Stimulated activated CD8-positive, alpha-beta memory T cell treated with anti-CD3 and anti-CD28 coated beads, Interleukin-15, amount 100 ng/mL, for 24 hours (primary cell): ENCODE measurements at regions not wholly inside any gene's neighbourhood (a gene's known extent, or its start where the extent isn't known, plus 50 kb on each side); places are given as distances from the start of the nearest gene placed in this dataset.
"Not testable (repeated sequence)": the region's sequence is repeated elsewhere in the genome, so short reads cannot be mapped to it uniquely, and the experiment has no call there.

Experiments
- DNase-seq: peaks from one replicate; pipeline ENCODE4 v3.0.0-alpha.2; 2020; ENCODE audit warnings: low read depth

GRCh38 chr4:53714236-53715140 lies 123.2 kb upstream of the LNX1 start:
- DNase-seq: no peak

- no peak for DNase-seq
Observed at GRCh38 chr4:53713767-53714166, 122.5 kb upstream of the LNX1 start.

- no peak for DNase-seq
Observed at GRCh38 chr4:53713296-53713695, 122.0 kb upstream of the LNX1 start.

DNA sequence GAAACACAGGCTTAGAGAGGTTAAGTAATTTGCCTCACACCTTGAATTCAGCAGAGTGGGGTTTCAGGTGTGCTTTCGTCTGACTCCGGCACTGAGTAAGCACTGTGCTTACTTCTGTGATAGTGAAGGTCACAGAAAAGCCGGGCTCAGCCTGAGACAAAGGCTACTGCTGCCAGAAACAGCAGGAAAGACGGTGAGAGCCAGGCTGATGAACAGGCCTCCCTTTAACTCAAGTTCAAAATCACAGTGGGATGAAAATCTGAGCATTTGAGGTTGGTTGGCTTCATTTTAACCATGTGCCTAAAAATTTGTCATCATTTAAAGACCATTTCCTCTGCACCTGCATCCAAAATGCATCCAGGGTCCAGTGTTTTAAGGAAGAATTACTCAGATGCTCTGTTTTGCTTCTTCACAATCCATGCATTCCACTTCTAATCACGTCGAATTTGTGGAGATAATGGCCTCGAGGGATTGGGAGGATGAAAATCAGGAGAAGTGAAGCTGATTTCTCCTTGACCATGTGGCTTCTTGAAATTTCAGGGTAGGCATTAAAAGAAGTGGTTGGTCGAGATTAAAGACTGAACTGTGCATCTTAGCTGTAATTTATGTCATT lies 121.2 kb upstream of the LNX1 start:
- no peak for DNase-seq

DNA sequence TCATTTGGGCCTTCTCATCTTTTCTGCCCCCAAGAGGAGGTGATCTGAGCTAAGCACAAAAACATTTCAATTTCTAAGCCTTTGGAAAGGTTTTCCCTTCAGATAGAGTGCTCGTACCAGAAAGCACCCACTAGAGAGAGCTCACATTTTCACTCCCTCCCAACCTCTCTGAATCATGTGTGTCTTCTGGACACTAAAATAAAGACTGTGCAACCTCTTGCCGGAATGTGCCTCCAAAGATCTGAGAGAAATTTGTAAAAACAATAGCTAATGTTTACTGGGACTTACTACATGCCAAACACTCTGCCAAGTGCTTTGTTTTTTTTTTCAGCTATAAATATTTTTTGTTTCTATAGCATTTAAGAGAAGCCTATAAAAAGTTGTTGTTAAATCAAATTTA lies 120.6 kb upstream of the LNX1 start:
- DNase-seq: no peak

GRCh38 chr4:53709693-53710092 lies 118.4 kb upstream of the LNX1 start:
- DNase-seq: no peak

DNA sequence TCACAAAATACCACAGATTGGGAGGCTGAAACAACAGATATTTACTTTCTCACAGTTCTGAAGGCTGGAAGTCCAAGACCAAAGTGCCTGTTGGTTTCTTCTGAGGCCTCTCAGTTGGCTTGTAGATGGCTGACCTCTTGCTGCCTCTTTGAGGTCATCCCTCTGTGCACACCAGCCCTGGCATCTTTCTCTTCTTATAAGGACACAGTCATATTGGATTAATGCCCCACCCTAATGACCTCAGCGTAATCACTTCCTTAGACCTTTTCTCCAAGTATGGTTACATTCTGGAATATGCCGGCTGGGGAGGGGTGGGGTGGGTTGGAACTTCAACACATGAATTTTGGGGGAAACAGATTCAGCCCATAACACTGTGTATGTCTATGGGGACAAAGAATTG lies 116.2 kb upstream of the LNX1 start:
- no peak for DNase-seq

DNA sequence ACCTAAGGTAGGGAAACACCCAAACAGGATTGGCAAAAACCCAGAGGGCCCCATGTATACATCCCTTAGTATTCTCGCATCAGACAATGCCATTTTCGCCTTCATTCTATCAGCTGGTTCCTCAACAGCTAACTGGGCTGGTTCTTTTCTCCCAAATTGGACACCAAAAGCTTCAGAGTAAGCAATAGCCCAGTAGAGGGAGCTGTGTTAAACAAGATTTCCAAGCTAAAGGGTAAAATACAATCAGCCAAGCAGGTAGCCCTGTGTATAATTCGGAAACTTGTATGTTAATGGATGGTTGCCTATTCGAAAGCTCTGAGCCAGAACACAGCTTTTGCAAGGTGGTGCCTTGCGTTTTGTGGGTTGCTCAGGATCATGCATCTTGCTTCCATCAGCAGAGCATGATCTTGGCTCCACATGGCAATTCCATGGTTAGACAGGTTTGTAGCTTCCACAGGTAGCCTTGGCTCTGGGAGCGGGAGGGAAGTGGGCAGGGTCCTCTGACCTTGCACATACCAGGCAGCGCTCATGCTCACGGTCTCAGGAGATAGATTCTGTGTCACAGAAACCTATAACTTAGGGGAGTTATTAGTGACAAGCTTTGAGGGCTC lies 115.2 kb upstream of the LNX1 start:
- DNase-seq: no peak

- DNase-seq: no peak
Observed at GRCh38 chr4:53705972-53706371, 114.7 kb upstream of the LNX1 start.

- no peak for DNase-seq
Observed at GRCh38 chr4:53705151-53705764, 114.0 kb upstream of the LNX1 start.

DNA sequence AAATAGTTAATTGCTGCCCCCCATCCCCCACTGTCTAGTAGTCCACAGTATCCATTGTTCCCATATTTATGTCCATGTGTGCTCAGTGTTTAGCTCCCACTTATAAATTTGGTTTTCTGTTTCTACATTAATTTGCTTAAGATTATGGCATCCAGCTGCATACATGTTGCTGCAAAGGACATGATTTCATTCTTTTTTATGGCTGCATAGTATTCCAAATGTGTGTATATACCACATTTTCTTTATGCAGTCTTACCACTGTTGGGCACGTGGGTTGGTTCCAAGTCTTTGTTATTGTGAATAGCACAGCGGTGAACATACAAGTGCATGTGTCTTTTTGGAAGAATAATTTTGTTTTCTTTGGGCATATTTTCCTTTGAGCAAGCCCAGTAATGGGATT lies 113.0 kb upstream of the LNX1 start:
- DNase-seq: no peak

- no peak for DNase-seq
Observed at GRCh38 chr4:53703267-53703655, 112.0 kb upstream of the LNX1 start.

DNA sequence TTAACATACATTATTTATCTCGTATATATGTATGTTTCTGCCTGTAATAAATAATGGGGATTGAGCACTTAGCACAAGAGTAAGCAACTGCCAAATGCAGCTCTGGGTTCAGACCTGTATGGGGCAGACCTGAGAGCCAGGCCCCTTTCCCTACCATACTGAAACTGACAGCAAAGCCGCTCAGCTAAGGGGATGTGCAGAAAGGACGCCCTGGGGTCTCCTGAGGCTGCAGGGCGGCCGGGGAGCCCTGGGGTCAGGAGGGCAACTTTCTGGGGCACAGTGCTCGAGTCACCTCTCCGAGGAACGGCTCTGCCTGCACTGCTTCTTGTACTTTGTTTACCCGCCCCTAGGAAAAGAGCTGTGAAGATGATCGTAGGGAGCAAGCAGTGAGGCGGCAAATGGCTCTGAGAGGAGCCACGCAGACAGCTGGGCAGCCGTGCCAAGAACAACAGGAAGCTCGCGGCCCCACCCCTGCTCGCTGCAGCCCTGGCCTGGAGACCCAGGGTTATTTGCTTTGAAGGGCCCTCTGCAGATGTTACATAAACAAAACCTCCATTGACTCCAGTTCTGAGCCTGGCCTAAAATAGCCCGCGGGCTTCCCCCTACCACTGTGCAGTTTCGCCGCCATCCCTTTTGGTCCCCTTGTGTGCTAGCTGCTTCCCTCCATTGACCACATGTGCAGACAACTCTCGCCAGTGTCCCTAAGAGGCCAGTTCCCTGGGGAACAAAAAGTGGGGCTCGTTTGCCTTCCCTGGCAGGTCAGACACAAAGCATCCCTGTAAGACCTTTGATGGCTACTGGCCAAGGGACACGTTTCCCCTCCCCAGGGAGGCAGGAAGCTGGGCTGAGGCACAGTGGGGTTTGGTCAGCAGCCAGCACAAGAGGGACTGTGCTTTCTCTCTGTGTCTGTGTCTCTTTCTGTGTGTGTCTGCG lies 111.3 kb upstream of the LNX1 start:
- DNase-seq: no peak

DNA sequence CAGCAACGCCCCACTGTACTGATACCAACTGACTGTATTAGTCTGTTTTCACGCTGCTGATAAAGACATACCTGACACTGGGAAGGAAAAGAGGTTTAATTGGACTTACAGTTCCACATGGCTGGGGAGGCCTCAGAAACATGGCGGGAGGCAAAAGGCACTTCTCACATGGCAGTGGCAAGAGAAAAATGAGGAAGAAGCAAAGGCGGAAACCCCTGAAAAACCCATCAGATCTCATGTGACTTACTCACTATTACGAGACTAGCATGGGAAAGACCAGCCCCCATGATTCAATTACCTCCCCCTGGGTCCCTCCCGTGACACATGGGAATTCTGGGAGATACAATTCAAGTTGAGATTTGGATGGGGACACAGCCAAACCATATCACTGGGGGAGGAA lies 110.0 kb upstream of the LNX1 start:
- DNase-seq: not testable (repeated sequence)

DNA sequence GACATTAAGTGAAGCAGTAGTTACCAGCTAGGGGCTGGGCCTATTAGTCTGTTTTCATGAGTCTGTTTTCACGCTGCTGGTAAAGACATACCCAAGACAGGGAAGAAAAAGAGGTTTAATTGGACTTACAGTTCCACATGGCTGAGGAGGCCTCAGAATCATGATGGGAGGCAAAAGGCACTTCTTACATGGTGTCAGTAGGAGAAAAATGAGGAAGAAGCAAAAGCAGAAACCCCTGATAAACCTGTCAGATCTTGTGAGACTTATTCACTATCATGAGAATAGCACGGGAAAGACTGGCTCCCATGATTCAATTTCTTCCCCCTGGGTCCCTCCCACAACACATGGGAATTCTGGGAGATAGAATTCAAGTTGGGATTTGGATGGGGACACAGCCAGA lies 108.0 kb upstream of the LNX1 start:
- DNase-seq: not testable (repeated sequence)

DNA sequence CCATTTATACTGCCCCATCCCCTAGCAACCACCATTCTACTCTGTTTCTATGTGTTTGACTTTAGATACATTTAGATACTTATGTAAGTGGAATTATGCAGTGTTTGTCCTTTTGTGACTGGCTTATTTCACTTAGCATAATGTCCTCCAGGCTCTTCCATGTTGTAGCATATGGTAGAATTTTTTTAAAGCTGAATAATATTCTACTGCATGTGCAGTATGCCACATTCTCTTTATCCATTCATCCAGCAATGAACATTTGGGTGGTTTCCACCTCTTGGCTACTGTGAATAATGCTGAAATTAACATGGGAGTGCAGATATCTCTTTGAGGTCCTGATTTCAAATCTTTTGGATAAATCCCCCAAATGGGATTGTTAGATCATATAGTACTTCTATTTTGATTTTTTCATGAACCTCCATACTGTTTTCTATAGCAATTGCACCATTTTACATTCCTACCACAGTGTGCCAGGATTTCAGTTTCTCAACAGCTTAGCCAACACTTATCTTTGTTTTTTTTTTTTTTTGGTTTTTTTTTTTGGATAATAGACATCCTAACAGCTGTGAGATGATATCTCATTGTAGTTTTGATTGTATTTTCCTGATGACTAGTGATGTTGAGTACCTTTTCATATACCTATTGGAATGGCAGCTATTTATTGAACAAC lies 105.9 kb upstream of the LNX1 start:
- DNase-seq: no peak

- DNase-seq: no peak
Observed at GRCh38 chr4:53695540-53696463, 104.5 kb upstream of the LNX1 start.

- DNase-seq: no peak
Observed at GRCh38 chr4:53694666-53695065, 103.4 kb upstream of the LNX1 start.

DNA sequence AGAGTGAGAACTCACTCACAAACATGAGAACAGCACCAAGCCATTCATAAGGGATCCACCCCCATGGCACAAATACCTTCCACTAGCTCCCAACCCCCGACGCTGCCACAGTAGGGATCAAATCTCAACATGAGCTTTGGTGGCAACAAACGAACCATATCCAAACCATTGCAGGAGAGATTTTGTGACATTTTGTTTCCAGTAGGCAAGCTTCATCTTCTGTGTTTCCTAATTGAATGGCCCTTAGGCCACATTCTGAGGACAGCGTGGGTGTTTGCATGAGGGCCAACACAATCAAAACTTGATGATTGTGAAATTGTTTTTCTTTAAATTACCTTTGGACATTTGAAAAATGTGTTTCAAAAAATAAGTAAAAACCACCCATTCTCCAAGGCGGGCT lies 102.6 kb upstream of the LNX1 start:
- DNase-seq: no peak

GRCh38 chr4:53693408-53693807 lies 102.1 kb upstream of the LNX1 start:
- no peak for DNase-seq
